Left ventricle myocardium inferior (tissue), 1 donor: ENCODE measurements at regions not wholly inside any gene's neighbourhood (a gene's known extent, or its start where the extent isn't known, plus 50 kb on each side); places are given as distances from the start of the nearest gene placed in this dataset.

Experiments
- DNase-seq: peaks from one replicate; pipeline ENCODE4 v3.0.0-alpha.2; 2020
- H3K27ac ChIP-seq: fragments of 200-600 bp; replicated peaks from 2 replicates; pipeline ENCODE4 v1.8.0; 2021
- H3K27me3 ChIP-seq: fragments of 200-600 bp; 2 replicates; pipeline ENCODE4 v1.8.0; 2021; ENCODE audit warnings: low read depth
- H3K36me3 ChIP-seq: fragments of 200-600 bp; 2 replicates; pipeline ENCODE4 v1.8.0; 2021
- H3K4me1 ChIP-seq: fragments of 200-600 bp; 2 replicates; pipeline ENCODE4 v1.8.0; 2021
- H3K4me3 ChIP-seq: fragments of 200-600 bp; 2 replicates; pipeline ENCODE4 v1.8.0; 2021; ENCODE audit warnings: mild to moderate bottlenecking, moderate library complexity
- H3K9me3 ChIP-seq: fragments of 200-600 bp; replicated peaks from 2 replicates; pipeline ENCODE4 v1.8.0; 2021
- intact Hi-C: fragments of 100-400 bp; cut with micrococcal nuclease; formaldehyde crosslinking; loops from one replicate; pipeline ENCODE4 v1.11.0; 2022
- TF ChIP-seq, protein P1 (sequence below): fragments of 200-600 bp; IDR thresholded peaks from 2 replicates; pipeline ENCODE4 v1.8.0; 2021; ENCODE audit warnings: antibody characterized with exemption, mild to moderate bottlenecking, borderline replicate concordance
- donor health status: DM: no; HTN: yes; CAD: no; lungs with severe emphysema.

DNA sequence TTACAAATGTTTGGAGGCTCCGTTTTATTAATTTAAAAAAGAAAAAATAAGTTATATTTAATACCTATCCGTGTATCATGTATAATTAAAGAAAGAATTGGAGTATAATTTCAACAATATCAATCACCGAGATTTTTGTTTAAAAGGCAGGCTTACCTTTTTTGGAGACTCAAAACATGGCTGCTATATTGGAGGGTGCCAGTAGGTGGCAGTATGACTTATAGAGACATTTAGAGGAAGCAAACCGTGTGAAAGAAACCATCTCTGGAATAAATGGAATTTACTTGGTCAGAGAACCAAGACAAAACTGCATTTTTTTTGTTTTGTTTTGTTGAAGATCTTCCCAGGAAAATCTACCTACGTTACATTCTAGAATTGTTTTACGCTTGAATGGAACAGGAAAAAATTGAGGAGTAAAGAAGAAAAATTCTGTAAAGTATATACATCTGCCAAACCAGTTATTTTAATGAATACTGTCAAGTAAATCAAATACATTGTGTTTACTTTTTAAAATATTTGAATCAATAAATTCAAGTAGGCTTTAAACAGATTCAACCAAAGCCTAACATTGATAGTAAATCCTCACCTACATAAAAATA is 802.6 kb upstream of the ALCAM start:
- TF ChIP-seq, protein P1, sequence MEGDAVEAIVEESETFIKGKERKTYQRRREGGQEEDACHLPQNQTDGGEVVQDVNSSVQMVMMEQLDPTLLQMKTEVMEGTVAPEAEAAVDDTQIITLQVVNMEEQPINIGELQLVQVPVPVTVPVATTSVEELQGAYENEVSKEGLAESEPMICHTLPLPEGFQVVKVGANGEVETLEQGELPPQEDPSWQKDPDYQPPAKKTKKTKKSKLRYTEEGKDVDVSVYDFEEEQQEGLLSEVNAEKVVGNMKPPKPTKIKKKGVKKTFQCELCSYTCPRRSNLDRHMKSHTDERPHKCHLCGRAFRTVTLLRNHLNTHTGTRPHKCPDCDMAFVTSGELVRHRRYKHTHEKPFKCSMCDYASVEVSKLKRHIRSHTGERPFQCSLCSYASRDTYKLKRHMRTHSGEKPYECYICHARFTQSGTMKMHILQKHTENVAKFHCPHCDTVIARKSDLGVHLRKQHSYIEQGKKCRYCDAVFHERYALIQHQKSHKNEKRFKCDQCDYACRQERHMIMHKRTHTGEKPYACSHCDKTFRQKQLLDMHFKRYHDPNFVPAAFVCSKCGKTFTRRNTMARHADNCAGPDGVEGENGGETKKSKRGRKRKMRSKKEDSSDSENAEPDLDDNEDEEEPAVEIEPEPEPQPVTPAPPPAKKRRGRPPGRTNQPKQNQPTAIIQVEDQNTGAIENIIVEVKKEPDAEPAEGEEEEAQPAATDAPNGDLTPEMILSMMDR = peak; percentile 65
- no peaks in the 10 kb centered on the region for H3K27me3 ChIP-seq
- no peak for DNase-seq
- H3K9me3 ChIP-seq = no peaks in the 10 kb centered on the region
- H3K36me3 ChIP-seq = no peaks in the 10 kb centered on the region
- no peak overlapping the region for H3K27ac ChIP-seq
- H3K4me1 ChIP-seq = no peaks in the 10 kb centered on the region
- intact Hi-C loops = no loop called here
- H3K4me3 ChIP-seq = no peak overlapping the region

DNA sequence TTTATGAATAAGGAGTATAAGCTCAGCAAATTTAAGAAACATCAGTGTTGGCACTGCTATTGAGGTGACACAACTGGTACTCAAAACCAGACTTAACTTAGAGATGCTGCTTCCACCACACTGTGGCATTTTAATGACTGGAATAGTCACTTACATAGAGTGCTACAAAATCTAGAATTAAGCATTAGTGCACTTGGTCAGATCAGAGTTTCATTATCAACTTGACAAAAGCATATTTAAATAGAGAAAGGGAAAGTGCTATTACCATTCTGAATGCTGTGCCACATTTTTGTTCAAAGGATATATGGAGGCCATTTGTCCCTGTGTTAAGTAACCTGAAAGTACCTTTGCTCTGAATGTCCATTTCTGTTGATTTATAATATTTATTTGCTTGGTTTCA is 800.7 kb upstream of the ALCAM start:
- Histone ChIP-seq H3K36me3 (no peaks in the 10 kb centered on the region), H3K4me1 (no peaks in the 10 kb centered on the region), H3K9me3 (no peaks in the 10 kb centered on the region), H3K4me3 (no peak overlapping the region), H3K27me3 (no peaks in the 10 kb centered on the region), H3K27ac (no peak overlapping the region)
- intact Hi-C loops = no loop called here
- no peak for DNase-seq
- TF ChIP-seq, protein P1 = no peak

DNA sequence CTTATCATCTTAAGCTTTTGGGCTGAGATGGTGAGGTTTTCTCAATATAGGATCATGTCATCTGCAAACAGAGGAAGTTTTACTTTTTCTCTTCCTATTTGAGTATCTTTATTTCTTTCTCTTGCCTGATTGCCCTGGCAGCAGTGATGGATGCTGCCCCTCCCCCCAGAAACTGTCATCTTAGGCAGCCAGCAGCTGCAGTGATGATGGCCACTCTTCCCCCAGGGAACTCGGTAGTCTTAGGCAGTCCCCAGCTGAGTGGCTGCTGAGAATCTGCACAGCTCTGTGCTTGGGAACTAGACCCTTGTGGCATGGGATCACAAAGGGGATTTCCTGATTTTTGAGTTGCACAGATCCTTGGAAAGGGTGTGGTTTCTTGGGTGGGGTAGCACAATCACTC is 791.1 kb upstream of the ALCAM start:
- intact Hi-C loops = no loop called here
- Histone ChIP-seq H3K9me3 (peaks cover 63% of the 10 kb centered on the region), H3K4me3 (no peak overlapping the region), H3K27ac (no peak overlapping the region), H3K4me1 (no peaks in the 10 kb centered on the region), H3K27me3 (no peaks in the 10 kb centered on the region), H3K36me3 (no peaks in the 10 kb centered on the region)
- DNase-seq = no peak
- TF ChIP-seq, protein P1 = no peak

DNA sequence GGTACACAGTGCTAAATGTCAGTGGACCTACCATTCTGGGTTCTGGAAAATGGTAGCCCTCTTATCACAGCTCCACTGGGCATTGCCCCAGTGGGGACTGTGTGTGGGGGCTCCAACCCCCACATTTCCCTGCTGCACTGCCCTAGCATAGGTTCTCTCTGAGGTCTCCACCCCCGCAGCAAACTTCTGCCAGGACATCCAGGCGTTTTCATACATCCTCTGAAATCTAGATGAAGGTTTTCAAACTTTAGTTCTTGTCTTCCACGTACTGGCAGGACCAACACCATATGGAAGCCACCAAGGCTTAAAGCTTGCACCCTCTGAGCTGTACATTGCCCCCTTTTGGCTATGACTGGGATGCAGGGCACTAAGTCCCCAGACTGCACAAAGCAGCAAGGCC is 788.2 kb upstream of the ALCAM start:
- Histone ChIP-seq H3K36me3 (no peaks in the 10 kb centered on the region), H3K9me3 (peaks cover 53% of the 10 kb centered on the region), H3K27ac (no peak overlapping the region), H3K27me3 (no peaks in the 10 kb centered on the region), H3K4me1 (no peaks in the 10 kb centered on the region), H3K4me3 (no peak overlapping the region)
- TF ChIP-seq, protein P1 = no peak
- no peak for DNase-seq
- intact Hi-C loops = no loop called here

DNA sequence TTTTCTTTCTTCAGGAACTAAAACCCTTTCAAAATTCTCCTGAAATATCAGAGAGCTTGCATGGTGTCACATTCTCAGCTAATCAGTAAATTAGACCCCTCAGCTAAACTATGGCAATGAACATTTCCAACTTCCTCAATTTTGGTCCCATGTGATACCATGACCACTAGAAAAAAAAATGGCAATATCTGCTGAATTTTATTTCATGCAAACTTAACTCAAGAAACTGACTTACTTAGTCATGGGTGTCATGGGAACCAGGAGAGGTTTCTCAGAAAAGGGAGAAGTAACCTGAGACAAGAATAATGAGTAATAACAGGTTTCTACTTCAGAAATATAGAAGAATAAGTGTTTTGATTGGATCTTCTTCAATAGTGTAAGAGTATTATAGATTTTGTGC is 784.6 kb upstream of the ALCAM start:
- no peaks in the 10 kb centered on the region for H3K4me1 ChIP-seq
- intact Hi-C loops = no loop called here
- no peak overlapping the region for H3K27ac ChIP-seq
- no peak overlapping the region for H3K4me3 ChIP-seq
- H3K9me3 ChIP-seq = peaks cover 26% of the 10 kb centered on the region
- TF ChIP-seq, protein P1 = no peak
- no peaks in the 10 kb centered on the region for H3K27me3 ChIP-seq
- DNase-seq = no peak
- no peaks in the 10 kb centered on the region for H3K36me3 ChIP-seq
